Skin of body (tissue), 1 donor: ENCODE measurements at regions not wholly inside any gene's neighbourhood (a gene's known extent, or its start where the extent isn't known, plus 50 kb on each side); places are given as distances from the start of the nearest gene placed in this dataset.
"Not testable (repeated sequence)": the region's sequence is repeated elsewhere in the genome, so short reads cannot be mapped to it uniquely, and the experiment has no call there.

Source experiments
- DNase-seq: peaks from one replicate; lab custom pipeline; 2025; lab: John Stamatoyannopoulos, UW

DNA sequence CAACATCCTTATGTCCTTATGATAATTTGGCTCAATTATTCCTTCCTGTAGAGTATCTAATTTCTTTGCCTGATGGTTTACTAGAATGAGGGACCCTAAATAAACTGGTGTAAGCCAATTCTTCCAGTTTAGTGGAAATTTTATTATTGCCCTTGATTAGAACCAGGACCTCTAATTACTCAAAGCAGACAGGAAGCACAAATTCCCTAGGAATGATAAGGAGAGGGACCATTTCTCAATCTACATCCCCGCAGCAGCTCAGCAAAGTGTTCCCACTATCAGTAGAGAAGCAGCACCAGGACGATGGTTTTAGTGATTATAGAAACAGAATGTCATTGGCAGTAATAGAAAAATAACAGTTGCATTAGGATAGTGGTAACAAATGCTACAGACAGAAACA, 97.1 kb downstream of the PLPPR4 start:
- no peak for DNase-seq

DNA sequence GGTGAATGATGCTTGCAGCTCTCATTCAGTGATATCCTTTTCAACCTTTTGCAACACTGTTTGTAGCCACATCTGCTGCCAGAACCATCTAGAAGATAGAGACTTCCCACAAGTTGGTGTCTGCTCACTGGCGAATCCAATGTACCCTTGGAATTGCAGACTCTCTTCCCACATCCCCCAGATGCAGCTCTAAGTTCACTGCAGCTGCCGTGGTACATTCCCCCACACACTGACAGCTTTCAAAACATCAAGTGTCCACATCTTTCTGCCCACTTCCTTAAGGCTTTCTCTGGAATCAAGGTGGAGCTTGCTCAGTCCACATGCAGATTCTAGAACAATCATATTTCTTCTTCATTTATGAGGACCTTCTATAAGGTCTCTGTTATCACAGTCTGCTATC, 99.2 kb downstream of the PLPPR4 start:
- DNase-seq = no peak

DNA sequence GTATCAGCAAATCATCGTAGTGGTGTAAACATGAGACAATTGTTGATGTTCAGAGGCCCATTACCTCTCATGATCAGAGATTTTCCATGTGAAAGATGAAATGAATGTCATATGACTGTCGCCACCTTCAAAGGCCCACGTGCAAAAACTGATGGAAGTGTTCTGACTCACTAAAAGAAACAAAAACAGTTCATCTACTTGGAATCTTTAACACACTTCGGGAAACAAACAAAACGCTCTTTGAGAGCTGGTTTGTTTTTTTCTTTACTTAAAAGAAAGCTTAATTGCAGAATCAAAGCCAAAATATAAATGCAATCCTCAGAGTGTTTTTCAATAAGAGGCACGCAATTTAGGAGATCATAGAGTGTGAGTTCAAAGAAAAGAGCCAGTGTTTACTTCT, 100.8 kb downstream of the PLPPR4 start:
- DNase-seq = no peak

DNA sequence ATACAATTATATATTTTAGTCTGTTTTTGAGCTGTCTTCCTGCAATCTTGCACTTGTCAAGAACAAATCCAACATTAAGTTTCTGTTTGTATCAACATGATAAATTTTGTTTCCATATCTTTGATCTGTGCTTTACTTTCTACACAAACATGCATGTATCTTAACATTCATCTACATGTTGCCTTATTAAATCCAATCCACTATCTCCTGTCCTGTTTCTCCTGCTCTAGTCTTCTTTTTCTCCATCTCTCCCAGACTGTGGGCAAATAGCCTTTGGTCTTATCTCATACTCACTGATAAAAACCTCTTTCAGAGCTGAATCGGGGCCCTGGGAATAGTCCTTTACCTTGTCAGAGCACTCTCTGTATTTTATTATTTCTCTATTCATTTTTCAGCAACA, 101.3 kb downstream of the PLPPR4 start:
- no peak for DNase-seq

DNA sequence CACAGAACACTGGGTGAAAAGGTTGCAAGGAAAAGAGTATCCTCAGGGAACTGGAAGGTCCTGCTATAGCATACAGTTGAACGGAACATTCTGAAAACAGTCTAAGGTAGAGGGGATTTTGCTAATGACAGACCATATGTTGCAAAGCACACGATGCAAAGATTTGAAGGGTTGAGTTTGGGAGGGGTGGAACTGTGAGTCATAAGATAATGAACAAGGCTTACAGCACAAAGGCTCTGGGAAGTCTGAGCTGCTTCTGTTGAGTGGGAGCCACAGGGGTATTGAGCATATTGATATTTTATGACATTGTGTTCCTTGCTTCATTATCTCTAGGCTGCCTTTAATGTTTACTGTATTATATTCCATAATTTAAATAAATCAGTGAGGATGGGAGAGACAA, 104.9 kb downstream of the PLPPR4 start:
- DNase-seq = no peak

DNA sequence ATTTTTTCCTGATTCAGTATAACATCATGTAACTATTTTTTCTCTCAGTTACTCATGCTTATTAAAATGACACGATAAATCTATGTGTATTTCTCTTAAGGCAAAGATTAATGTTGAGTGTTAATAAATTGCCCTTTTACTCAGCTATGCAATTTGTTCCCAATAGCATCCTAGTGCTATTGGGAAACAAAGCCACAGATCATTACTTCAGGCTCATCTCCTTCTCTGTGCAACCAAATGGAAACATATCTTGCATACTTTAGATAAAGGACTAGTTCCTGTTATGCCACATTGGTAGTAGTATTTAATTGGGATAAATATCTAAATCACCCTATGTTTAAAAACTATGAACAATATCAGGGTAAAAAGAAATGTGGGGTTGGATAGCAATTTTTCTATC, 106.2 kb downstream of the PLPPR4 start:
- DNase-seq = no peak

DNA sequence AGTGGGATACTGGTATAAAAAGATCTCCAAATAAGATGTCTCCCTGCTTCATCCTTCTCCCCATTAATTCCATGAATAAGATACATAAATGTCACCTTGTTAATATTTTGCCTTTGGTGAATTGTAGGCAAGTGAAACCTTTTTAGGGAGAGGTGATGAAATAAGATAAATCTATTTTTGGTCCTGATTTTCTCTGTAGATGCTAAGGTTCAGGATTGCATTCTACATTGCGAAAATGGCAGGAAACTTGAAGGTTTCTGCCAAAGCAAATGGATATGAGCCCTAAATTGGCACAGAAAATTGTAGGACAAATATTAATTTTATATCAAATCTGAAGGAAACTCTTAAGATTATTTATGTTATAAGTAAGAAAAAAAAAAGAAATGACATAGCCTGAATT, 107.1 kb downstream of the PLPPR4 start:
- DNase-seq = no peak

DNA sequence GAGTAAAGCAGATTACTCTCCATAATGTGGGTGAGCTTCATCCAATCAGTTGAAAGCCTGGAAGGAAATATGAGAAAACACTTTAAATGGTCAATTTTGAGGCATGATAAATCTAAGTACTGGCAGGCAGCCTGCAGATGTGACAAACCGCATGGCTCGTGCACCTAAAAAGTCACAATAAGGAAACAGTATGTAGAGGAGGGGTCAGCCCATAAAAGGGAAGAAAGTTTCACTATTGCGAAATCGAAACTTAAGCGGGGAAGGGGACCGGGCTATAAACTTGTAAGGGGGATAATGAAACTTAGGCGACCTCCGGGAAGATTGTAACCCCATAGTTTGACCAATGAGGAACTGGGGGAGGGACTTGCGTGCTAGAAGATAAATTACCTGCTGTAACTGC, 109.8 kb downstream of the PLPPR4 start:
- no peak for DNase-seq

DNA sequence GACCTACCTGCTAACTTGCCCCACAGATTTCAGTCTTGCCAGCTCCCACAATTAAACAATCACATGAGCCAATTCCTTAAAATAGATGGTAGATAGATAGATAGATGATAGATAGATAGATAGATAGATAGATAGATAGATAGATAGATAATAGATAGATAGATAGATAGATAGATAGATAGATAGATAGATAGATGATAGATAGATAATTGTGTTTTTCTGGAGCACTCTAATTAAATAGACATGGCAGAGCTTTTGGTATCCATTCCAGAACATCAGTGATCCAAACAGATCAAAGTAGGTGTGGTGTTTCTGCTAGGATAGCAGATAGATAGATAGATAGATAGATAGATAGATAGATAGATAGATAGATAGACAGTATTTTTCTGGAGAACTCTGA, 110.4 kb downstream of the PLPPR4 start:
- DNase-seq = not testable (repeated sequence)

DNA sequence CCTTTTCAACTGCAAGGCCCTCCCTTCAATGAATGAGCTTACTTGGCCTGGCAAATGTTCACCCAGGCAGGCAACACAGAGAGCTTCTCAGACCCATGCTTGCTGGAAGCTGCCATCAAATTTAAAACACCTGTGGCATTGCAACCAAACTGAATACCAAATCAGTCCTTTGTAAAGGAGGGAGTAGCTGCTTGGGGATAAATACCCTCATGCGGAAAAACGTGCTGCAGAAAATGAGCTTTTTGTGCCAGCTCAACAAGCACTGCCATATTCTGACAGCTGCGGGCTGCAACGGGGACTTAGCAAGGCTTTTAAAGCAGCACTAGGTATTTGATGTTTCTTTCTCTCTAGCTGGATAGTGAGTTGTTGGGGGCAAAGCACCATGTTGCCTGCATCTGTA, 119.7 kb downstream of the PLPPR4 start:
- no peak for DNase-seq

DNA sequence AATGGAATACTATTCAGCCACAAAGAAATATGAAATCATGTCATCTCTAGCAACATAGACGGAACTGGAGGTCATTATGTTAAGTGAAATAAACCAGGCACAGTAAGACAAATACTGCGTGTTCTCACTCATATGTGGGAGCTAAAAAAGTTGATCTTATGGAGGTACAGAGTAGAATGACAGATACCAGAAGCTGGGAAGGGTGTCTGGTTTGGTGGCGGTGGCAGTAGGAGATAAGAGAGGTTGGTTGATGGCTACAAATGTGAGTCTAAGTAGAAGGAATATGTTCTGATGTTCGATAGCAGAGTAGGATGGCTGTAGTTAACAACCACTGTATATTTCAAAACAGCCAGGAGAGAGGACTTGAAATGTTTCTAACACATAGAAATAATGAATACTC, 121.6 kb downstream of the PLPPR4 start:
- no peak for DNase-seq

DNA sequence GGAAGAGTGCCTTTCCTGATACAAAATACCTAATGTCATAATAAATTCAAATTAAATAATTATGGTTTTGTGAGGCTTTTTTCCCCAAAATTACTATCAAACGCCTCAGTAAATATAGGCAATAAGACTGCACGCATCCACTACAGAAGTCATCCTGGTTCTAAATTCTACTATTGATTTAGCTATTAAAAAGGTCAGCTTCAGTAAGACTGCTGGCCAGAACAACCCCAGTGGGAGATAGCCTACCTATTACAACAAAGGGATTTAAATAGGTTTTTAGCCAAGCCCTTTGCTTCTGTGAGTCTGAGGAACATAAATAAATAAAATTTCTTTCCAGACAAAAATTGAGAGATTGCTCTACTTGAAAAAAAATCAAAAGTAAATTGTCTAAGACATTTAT, 132.1 kb downstream of the PLPPR4 start:
- DNase-seq = no peak

DNA sequence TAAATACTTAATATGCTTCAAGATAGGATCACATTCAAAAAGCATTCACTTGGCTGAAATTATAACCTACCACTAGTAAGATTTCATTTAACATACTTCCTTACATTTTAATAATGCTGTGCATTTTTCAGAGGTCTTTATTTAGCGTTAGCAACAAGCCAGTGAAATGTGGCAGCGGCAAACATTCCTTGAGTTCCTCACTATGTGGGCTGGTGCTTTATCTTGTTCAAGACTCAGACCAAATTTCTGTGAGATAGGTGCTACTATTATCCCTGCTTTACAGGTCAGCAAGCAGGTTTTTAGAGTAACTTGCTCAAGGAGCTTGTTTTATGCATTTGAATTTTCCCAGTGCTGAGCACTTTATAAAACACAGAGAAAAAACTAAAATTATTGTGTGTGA, 132.7 kb downstream of the PLPPR4 start:
- DNase-seq = no peak

DNA sequence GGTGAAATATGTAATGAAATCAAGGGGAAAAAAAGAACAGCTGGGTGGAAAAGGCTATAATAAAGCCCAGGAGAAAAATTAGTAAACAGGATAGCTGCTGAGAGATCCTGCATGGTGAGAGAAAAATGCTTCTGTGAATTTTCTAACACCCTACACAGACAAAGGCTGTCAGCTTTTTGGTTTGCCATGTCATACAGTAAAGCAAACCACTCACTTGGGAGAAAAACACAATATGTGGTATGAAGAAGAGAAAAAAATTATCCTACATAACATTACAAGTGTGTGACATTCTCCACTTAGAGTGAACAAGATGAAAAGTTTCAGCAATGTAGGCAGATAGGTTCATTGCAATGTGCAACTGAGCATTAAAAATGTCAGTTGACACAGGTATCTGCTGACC, 133.6 kb downstream of the PLPPR4 start:
- DNase-seq = no peak

DNA sequence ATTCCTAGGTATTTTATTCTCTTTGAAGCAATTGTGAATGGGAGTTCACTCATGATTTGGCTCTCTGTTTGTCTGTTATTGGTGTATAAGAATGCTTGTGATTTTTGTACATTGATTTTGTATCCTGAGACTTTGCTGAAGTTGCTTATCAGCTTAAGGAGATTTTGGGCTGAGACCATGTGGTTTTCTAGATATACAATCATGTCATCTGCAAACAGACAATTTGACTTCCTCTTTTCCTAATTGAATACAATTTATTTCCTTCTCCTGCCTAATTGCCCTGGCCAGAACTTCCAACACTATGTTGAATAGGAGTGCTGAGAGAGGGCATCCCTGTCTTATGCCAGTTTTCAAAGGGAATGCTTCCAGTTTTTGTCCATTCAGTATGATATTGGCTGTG, 137.3 kb downstream of the PLPPR4 start:
- DNase-seq = not testable (repeated sequence)

DNA sequence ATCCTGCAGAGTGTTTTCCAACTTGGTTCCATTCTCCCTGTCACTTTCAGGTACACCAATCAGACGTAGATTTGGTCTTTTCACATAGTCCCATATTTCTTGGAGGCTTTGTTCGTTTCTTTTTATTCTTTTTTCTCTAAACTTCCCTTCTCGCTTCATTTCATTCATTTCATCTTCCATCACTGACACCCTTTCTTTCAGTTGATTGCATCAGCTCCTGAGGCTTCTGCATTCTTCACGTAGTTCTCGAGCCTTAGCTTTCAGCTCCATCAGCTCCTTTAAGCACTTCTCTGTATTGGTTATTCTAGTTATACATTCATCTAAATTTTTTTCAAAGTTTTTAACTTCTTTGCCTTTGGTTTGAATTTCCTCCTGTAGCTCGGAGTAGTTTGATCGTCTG, 140.1 kb downstream of the PLPPR4 start:
- DNase-seq = not testable (repeated sequence)

DNA sequence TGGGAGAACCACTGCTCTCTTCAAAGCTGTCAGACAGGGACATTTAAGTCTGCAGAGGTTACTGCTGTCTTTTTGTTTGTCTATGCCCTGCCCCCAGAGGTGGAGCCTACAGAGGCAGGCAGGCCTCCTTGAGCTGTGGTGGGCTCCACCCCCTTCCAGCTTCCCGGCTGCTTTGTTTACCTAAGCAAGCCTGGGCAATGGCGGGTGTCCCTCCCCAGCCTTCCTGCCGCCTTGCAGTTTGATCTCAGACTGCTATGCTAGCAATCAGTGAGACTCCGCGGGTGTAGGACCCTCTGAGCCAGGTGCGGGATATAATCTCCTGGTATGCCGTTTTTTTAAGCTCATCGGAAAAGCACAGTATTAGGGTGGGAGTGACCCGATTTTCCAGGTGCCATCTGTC, 141.0 kb downstream of the PLPPR4 start:
- DNase-seq = not testable (repeated sequence)

DNA sequence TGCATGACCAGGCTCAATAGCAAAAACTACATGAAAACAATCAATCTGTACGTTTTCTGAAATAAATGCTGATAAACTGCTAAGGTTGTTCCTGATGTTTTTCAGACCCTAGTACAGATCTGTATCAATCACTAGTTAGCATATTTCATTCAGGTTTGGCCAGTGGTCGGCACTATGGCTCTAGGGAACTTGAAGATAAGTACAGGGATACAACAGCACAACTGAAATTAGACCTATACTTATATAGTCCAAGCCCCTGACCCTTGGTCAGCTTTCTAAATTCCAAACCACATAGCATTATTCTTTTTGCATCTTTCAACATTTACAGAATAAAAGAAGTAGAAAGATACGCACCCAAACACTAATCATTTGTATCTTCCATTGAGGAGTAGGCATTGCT, 142.7 kb downstream of the PLPPR4 start:
- no peak for DNase-seq

DNA sequence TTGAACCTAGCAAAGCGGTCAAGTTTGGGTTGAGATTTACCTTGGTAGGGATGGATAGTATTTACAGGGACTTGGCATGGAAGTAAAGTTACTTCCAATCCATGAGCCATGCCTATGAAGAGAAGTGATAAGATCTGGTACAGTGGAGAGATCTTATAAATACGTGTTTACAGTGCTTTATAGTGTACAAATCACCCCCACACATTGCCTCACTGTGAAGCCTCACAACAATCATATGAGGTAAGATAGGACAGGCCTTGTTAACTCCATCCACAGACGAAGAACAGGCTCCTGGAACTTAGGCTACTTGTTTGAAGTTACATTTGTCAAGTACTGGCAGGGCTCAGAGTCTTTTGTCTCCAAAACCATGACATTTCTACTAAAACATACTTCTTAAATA, 159.8 kb downstream of the PLPPR4 start:
- no peak for DNase-seq

DNA sequence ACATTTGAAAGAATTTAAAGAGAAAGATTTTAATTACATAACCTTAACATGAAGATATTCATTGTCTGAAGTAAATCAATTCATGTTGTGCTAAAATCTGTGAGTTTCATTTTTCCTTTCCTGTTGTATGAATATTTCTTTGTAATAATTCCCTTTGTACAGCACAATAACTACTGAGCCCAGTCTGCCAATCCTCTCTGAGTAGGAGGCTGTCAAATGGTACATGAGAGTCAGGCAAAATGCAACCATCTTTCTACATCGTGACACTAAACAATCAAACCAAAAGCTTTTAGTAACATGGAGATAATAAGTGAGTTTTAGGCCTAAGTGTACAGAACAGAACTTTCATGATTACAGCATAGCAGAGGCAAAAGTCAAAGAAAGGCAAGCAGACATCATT, 165.5 kb downstream of the PLPPR4 start:
- no peak for DNase-seq

DNA sequence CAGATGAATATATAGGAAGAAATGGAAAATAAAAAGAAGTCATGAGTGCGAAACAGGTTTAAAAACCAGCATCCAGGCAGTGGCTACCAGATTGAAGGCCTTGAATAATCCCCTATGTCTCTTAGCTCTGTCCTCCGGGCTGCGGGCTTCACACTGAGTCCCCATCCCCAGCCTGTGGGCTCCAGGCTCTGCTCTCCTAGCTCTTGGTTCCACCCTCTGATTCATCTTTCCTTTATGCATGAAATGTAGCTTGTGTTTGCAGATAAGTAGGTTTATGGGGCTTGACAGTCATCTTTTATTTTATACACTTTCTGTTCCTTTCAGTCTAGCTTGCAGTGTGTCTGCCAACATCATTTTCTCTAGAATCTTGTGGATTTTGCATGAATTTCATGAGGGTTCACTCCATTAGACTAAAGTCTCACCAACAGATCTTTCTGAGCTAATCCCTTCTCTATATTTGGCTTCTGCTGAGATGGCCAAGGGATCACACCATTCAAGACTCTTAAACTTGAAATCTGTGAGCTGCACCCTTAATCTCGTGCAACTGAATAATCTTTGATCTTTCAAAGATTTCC, 174.5 kb downstream of the PLPPR4 start:
- no peak for DNase-seq

DNA sequence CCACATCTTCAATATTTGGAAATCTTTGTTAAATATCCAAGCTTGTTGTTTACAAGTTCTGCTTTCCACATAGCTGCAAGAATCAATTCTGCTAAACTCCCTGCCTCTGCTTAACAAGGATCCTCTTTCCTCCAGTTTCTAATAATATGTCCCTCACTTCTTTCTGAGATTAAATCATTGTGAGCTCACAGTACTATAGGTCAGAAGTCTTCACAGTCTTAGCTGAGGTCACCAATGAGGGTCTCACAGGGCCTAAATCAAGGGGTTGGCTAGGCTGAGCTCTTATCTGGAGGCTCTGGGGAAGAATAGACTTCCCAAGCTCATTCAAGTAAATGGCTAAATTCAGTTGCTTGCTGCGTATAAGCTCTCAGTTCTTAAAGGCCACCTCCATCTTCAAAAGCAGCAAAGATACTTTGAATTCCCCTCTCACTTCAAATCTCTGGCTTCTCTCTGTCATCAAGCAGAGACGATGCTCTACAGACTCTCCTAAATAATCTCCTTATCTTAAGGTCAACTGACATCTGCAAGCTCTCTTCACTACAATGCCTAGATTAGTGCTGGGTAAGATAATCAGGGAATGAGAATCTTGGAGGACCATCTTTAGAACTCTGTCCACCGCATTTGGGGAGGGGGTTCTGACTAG, 175.3 kb downstream of the PLPPR4 start:
- DNase-seq = no peak

DNA sequence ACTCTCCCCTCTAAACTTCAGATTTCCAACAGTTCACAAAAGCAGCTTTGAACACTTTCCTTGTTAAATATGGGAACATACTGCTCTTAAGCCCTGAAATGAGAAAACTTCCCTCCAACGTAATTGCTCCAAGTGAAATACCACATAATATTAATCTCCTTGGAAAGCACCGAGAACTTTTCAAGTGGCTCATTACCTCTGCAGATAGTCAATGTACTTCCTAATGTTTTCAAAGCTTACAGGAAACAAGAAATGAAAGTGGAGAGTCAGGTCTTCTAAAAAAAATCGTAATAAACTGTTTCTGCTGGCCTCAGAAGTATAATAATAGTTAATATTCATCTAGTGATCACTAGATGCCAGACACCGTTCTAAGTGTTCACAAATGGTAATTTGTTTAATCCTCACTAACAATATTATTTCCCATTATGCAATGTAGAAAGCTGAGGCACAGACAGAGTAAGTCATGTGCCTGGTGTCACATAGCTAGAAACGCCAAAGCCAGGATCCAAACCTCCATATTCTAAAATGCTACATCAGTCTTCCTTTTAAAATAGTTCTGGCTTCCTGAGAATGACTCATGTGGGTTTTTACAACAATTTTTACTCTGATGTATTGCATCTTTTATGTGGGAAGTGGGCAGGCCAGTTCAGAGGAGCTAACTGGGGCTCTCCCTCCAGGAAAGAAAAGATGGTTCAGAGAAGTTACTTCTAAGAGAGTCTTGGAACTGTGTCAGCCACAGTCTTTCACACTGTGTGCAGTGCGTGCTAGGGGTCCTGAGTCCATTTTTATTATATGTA, 177.2 kb downstream of the PLPPR4 start:
- no peak for DNase-seq
